Keratinocyte (primary cell): ENCODE measurements at regions not wholly inside any gene's neighbourhood (a gene's known extent, or its start where the extent isn't known, plus 50 kb on each side); places are given as distances from the start of the nearest gene placed in this dataset.

ENCODE experiments used
- DNase-seq: peaks from one replicate; pipeline ENCODE4 v3.0.0-alpha.2; 2011; ENCODE audit warnings: low read depth, missing footprints, low spot score
- FAIRE-seq: peaks from 2 replicates; lab custom pipeline; 2011; peaks lifted over from hg19 to GRCh38; lab: Jason Lieb, UNC
- H2AFZ ChIP-seq: 2 replicates; pipeline ENCODE4 v1.6.0; 2012; ENCODE audit warnings: low read length, control low read depth, inconsistent platforms; ENCODE audit not compliant: control insufficient read depth
- H3K27ac ChIP-seq: 2 replicates; pipeline ENCODE4 v1.5.1; 2011; ENCODE audit warnings: low read length; ENCODE audit not compliant: control insufficient read depth, insufficient read depth
- H3K27me3 ChIP-seq: 3 replicates; pipeline ENCODE4 v1.6.0; 2011; ENCODE audit warnings: low read length; ENCODE audit not compliant: control insufficient read depth, insufficient read depth; ENCODE audit errors: extremely low read depth
- H3K36me3 ChIP-seq, 2 experiments: 2 replicates in 1 of 2; 3 replicates in 1 of 2; pipeline ENCODE4 v1.5.1; 2011; ENCODE audit warnings: low read length in 2 of 2, mild to moderate bottlenecking in 1 of 2; ENCODE audit not compliant: control insufficient read depth in 2 of 2, insufficient read depth in 2 of 2; ENCODE audit errors: extremely low read depth in 1 of 2
- H3K4me1 ChIP-seq: 3 replicates; pipeline ENCODE4 v1.5.1; 2011; ENCODE audit warnings: low read length; ENCODE audit not compliant: control insufficient read depth, insufficient read depth; ENCODE audit errors: extremely low read depth
- H3K4me2 ChIP-seq: 3 replicates; pipeline ENCODE4 v1.6.0; 2011; ENCODE audit warnings: low read depth, low read length; ENCODE audit not compliant: control insufficient read depth, insufficient read depth; ENCODE audit errors: extremely low read depth
- H3K4me3 ChIP-seq, 3 experiments: fragments of 200-600 bp in 1 of 3; sonication (generic) in 1 of 3; 2 replicates in 2 of 3; 3 replicates in 1 of 3; pipeline ENCODE4 v1.5.1; 2011 to 2016; ENCODE audit warnings: low read length in 3 of 3, mild to moderate bottlenecking in 3 of 3, control low read depth in 2 of 3, inconsistent platforms in 1 of 3, low read depth in 1 of 3, mixed read lengths in 1 of 3, mixed run types in 1 of 3, moderate library complexity in 1 of 3; ENCODE audit not compliant: control insufficient read depth in 2 of 3, insufficient read depth in 2 of 3; ENCODE audit errors: extremely low read depth in 1 of 3
- H3K79me2 ChIP-seq: 2 replicates; pipeline ENCODE4 v1.6.0; 2012; ENCODE audit warnings: low read length; ENCODE audit not compliant: control insufficient read depth, insufficient read depth
- H3K9ac ChIP-seq: 3 replicates; pipeline ENCODE4 v1.6.0; 2011; ENCODE audit warnings: low read length; ENCODE audit not compliant: control insufficient read depth, insufficient read depth; ENCODE audit errors: extremely low read depth
- H3K9me1 ChIP-seq: 3 replicates; pipeline ENCODE4 v1.6.0; 2011; ENCODE audit warnings: low read length; ENCODE audit not compliant: control insufficient read depth, insufficient read depth; ENCODE audit errors: extremely low read depth
- H3K9me3 ChIP-seq: 2 replicates; pipeline ENCODE4 v1.5.1; 2012; ENCODE audit warnings: low read depth, low read length; ENCODE audit not compliant: control insufficient read depth
- H4K20me1 ChIP-seq: 3 replicates; pipeline ENCODE4 v1.6.0; 2011; ENCODE audit warnings: low read length; ENCODE audit not compliant: control insufficient read depth, insufficient read depth; ENCODE audit errors: extremely low read depth
- CTCF ChIP-seq, 3 experiments: IDR thresholded peaks in 1 of 3; conservative IDR thresholded peaks in 1 of 3; optimal IDR thresholded peaks in 1 of 3; 2 replicates in 2 of 3; 3 replicates in 1 of 3; pipeline versions ENCODE3 to v1.5.1; 2011; ENCODE audit warnings: low read length in 3 of 3, mild to moderate bottlenecking in 3 of 3, moderate library complexity in 2 of 3, control low read depth in 1 of 3, inconsistent platforms in 1 of 3; ENCODE audit not compliant: insufficient read depth in 2 of 3; ENCODE audit errors: extremely low read depth in 1 of 3
- EZH2 ChIP-seq: IDR thresholded peaks from one replicate; pipeline ENCODE4 v1.6.1; 2012; ENCODE audit warnings: inconsistent platforms, mild to moderate bottlenecking, low read length, moderate library complexity
- dilution Hi-C: fragments of 300-500 bp; cut with MboI; formaldehyde crosslinking; loops from one replicate; pipeline ENCODE4 v1.7.0; 2020; ENCODE audit warnings: low sequenced_read_pairs; ENCODE audit not compliant: extremely low pct_ligation_motif_present

GRCh38 chr3:86303935-86304334 lies 687.0 kb downstream of the VGLL3 start:
- Histone ChIP-seq H4K20me1 (no peaks in the 10 kb centered on the region), H3K4me3 (no peak overlapping the region), H3K9me3 (no peaks in the 10 kb centered on the region), H3K79me2 (no peaks in the 10 kb centered on the region), H3K9me1 (no peaks in the 10 kb centered on the region), H3K36me3 (no peaks in the 10 kb centered on the region), H3K27me3 (no peaks in the 10 kb centered on the region), H3K27ac (no peak overlapping the region), H2AFZ (no peak overlapping the region), H3K4me2 (no peak overlapping the region), H3K9ac (no peak overlapping the region), H3K4me1 (no peaks in the 10 kb centered on the region)
- TF ChIP-seq CTCF (optimal IDR thresholded peaks at IDR 0.05 in 1 of 3, IDR thresholded peaks at IDR 0.05 in 1 of 3, conservative IDR thresholded peaks at IDR 0.05 in 1 of 3; ENCODE audit: extremely low read depth in 1 of 3, insufficient read depth in 2 of 3, low read length in 3 of 3) (no peak), EZH2 (no peak)
- dilution Hi-C loops, result no loop called here
- FAIRE-seq, result no peak
- no peak for DNase-seq

GRCh38 chr3:86282106-86282787 lies 708.7 kb downstream of the VGLL3 start:
- no peak overlapping the region for H3K27ac ChIP-seq
- no peak for DNase-seq
- FAIRE-seq, result no peak
- H2AFZ ChIP-seq, result no peak overlapping the region
- TF ChIP-seq EZH2, result no peak
- no peak for TF ChIP-seq CTCF (optimal IDR thresholded peaks at IDR 0.05 in 1 of 3, IDR thresholded peaks at IDR 0.05 in 1 of 3, conservative IDR thresholded peaks at IDR 0.05 in 1 of 3; ENCODE audit: extremely low read depth in 1 of 3, insufficient read depth in 2 of 3, low read length in 3 of 3)
- no peaks in the 10 kb centered on the region for H3K9me1 ChIP-seq
- no peaks in the 10 kb centered on the region for H4K20me1 ChIP-seq
- no peak overlapping the region for H3K4me3 ChIP-seq
- no peak overlapping the region for H3K4me2 ChIP-seq
- dilution Hi-C loops, result no loop called here
- no peaks in the 10 kb centered on the region for H3K79me2 ChIP-seq
- H3K4me1 ChIP-seq, result no peaks in the 10 kb centered on the region
- H3K9ac ChIP-seq, result no peak overlapping the region
- no peaks in the 10 kb centered on the region for H3K36me3 ChIP-seq
- no peaks in the 10 kb centered on the region for H3K27me3 ChIP-seq
- H3K9me3 ChIP-seq, result no peaks in the 10 kb centered on the region
